GM12878 (cell line): ENCODE measurements at regions not wholly inside any gene's neighbourhood (a gene's known extent, or its start where the extent isn't known, plus 50 kb on each side); places are given as distances from the start of the nearest gene placed in this dataset.

Experiments
- ATAC-seq: fragments of 200-7000 bp; cut with Tn5 transposase; 3 replicates; pipeline ENCODE4 v1.9.1; 2020; ENCODE audit warnings: mild to moderate bottlenecking, moderate library complexity
- BruUV-seq: library from RNA; stranded (reverse); fragments of 400-500 nt; replicated peaks from 2 replicates; lab custom pipeline; 2021; lab: Mats Ljungman, UMichigan
- CTCF ChIA-PET: fragments of 300-600 bp; sonication (Branson Sonifier 250); formaldehyde crosslinking; extraction: SDS; loops from one replicate; lab custom pipeline; 2021; ENCODE audit warnings: inconsistent platforms; lab: Yijun Ruan, JAX
- POLR2A ChIA-PET: fragments of 350-600 bp; formaldehyde crosslinking; extraction: SDS; loops from one replicate; lab custom pipeline; 2021; ENCODE audit warnings: inconsistent platforms; lab: Charles Lee
- RAD21 ChIA-PET: fragments of 300-600 bp; sonication (Branson Sonifier 250); formaldehyde crosslinking; loops from one replicate; lab custom pipeline; 2023; ENCODE audit warnings: antibody characterized with exemption; ENCODE audit not compliant: unreplicated experiment; lab: Charles Lee
- SMC1A ChIA-PET: fragments of 300-600 bp; sonication (Branson Sonifier 250); formaldehyde crosslinking; loops from one replicate; lab custom pipeline; 2023; ENCODE audit not compliant: unreplicated experiment, uncharacterized antibody; lab: Charles Lee
- DNase-seq: peaks from one replicate; pipeline ENCODE4 v3.0.0-alpha.2; 2011; ENCODE audit warnings: low read depth, low spot score
- FAIRE-seq: peaks from 3 replicates; lab custom pipeline; 2011; peaks lifted over from hg19 to GRCh38; lab: Jason Lieb, UNC
- H2AFZ ChIP-seq: 2 replicates; pipeline ENCODE4 v1.6.0; 2011; ENCODE audit warnings: low read depth, low read length, control low read depth; ENCODE audit not compliant: control insufficient read depth
- H3K27ac ChIP-seq: 2 replicates; pipeline ENCODE4 v1.5.1; 2011; ENCODE audit warnings: control low read depth; ENCODE audit not compliant: control insufficient read depth, insufficient read depth
- H3K27me3 ChIP-seq, 2 experiments: replicated peaks in 1 of 2; 2 replicates each; pipeline versions ENCODE4 v1.6.0 to v1.6.1; 2011; ENCODE audit warnings: low read length in 1 of 2; ENCODE audit not compliant: control insufficient read depth in 2 of 2, insufficient read depth in 2 of 2
- H3K36me3 ChIP-seq, 2 experiments: 2 replicates each; pipeline ENCODE4 v1.5.1; 2011; ENCODE audit warnings: low read length in 1 of 2; ENCODE audit not compliant: control insufficient read depth in 2 of 2, insufficient read depth in 2 of 2
- H3K4me1 ChIP-seq: 2 replicates; pipeline ENCODE4 v1.6.1; 2011; ENCODE audit warnings: mild to moderate bottlenecking, low read length, moderate library complexity, mixed read lengths; ENCODE audit not compliant: control insufficient read depth, insufficient read depth
- H3K4me2 ChIP-seq: 2 replicates; pipeline ENCODE4 v1.6.0; 2011; ENCODE audit warnings: control low read depth; ENCODE audit not compliant: control insufficient read depth, insufficient read depth
- H3K4me3 ChIP-seq: fragments of 200-600 bp; sonication (generic); 2 replicates; pipeline ENCODE4 v1.5.1; 2016
- H3K79me2 ChIP-seq: 2 replicates; pipeline ENCODE4 v1.6.0; 2011; ENCODE audit warnings: low read length; ENCODE audit not compliant: control insufficient read depth, insufficient read depth
- H3K9ac ChIP-seq: 2 replicates; pipeline ENCODE4 v1.8.0; 2011; ENCODE audit warnings: low read length, control low read depth, mixed read lengths; ENCODE audit not compliant: control insufficient read depth, insufficient read depth
- H3K9me3 ChIP-seq: replicated peaks from 3 replicates; pipeline ENCODE4 v1.5.1; 2011; ENCODE audit warnings: mild to moderate bottlenecking, low read length; ENCODE audit not compliant: control insufficient read depth, insufficient read depth
- H4K20me1 ChIP-seq: 2 replicates; pipeline ENCODE4 v1.6.0; 2011; ENCODE audit not compliant: control insufficient read depth, insufficient read depth
- CBX5 ChIP-seq: sonication (generic); IDR thresholded peaks from 2 replicates; pipeline ENCODE4 v1.6.1; 2016; ENCODE audit warnings: low read depth, moderate library complexity, mild to moderate bottlenecking, inconsistent platforms
- HCFC1 ChIP-seq: fragments of 150-350 bp; IDR thresholded peaks from 2 replicates; pipeline ENCODE4 v1.6.1; 2014; ENCODE audit warnings: low read length
- JUNB ChIP-seq: IDR thresholded peaks from 2 replicates; pipeline ENCODE4 v1.6.1; 2016; ENCODE audit warnings: antibody characterized with exemption, mild to moderate bottlenecking
- KLF5 ChIP-seq: fragments of 450-650 bp; IDR thresholded peaks from 2 replicates; pipeline ENCODE4 v1.6.1; 2014; ENCODE audit warnings: mild to moderate bottlenecking; ENCODE audit not compliant: partially characterized antibody
- MTA3 ChIP-seq: IDR thresholded peaks from 2 replicates; pipeline ENCODE4 v1.6.1; 2012; ENCODE audit warnings: low read length, inconsistent platforms, borderline replicate concordance
- MYB ChIP-seq: fragments of 150-350 bp; IDR thresholded peaks from 2 replicates; pipeline ENCODE4 v1.6.1; 2014; ENCODE audit warnings: mild to moderate bottlenecking, low read depth, low read length, borderline replicate concordance
- NBN ChIP-seq: fragments of 450-650 bp; IDR thresholded peaks from 2 replicates; pipeline ENCODE4 v1.6.1; 2016
- NR2C1 ChIP-seq: fragments of 450-650 bp; IDR thresholded peaks from 2 replicates; pipeline ENCODE4 v1.6.1; 2017; ENCODE audit warnings: antibody characterized with exemption, mild to moderate bottlenecking, moderate library complexity
- NRF1 ChIP-seq: conservative IDR thresholded peaks from 2 replicates; pipeline ENCODE4 v1.6.1; 2011; ENCODE audit warnings: mild to moderate bottlenecking, low read depth, low read length, improper control_type of control experiment
- POLR2A ChIP-seq: IDR thresholded peaks from 2 replicates; pipeline ENCODE4 v1.6.1; 2011; ENCODE audit warnings: low read depth, mild to moderate bottlenecking, low read length
- RFX5 ChIP-seq: IDR thresholded peaks from 2 replicates; pipeline ENCODE4 v1.6.1; 2011; ENCODE audit warnings: low read depth, low read length, improper control_type of control experiment
- SMAD5 ChIP-seq: IDR thresholded peaks from 2 replicates; pipeline ENCODE4 v1.6.1; 2016; ENCODE audit warnings: antibody characterized with exemption, low read depth
- SUZ12 ChIP-seq: fragments of 200-600 bp; sonication (generic); IDR thresholded peaks from one replicate; pipeline ENCODE4 v1.6.1; 2018; ENCODE audit warnings: antibody characterized with exemption, mild to moderate bottlenecking; ENCODE audit not compliant: unreplicated experiment
- ZNF24 ChIP-seq: fragments of 450-650 bp; IDR thresholded peaks from 2 replicates; pipeline ENCODE4 v1.6.1; 2017; ENCODE audit warnings: antibody characterized with exemption, mild to moderate bottlenecking
- WGBS: methylation state at CpG from one replicate; pipeline ENCODE4 v1.1.6; 2016; ENCODE audit warnings: low lambda C conversion rate; ENCODE audit not compliant: insufficient replicate concordance, insufficient coverage; ENCODE audit errors: missing lambda C conversion rate; 5-methylcytosine and 5-hydroxymethylcytosine counted together
- in situ Hi-C: fragments of 300-500 bp; cut with MboI; formaldehyde crosslinking; loops from 9 replicates; pipeline ENCODE4 v1.14.3; 2018; ENCODE audit warnings: mixed read lengths
- intact Hi-C: fragments of 100-400 bp; cut with micrococcal nuclease; formaldehyde crosslinking; loops from one replicate; pipeline ENCODE4 v1.14.2; 2022; ENCODE audit not compliant: unreplicated experiment
- TF ChIP-seq, protein P1 (sequence below): IDR thresholded peaks from 2 replicates; pipeline ENCODE4 v1.6.1; 2012; ENCODE audit warnings: improper control_type of control experiment, low read depth, low read length; ENCODE audit not compliant: insufficient replicate concordance
- TF ChIP-seq, protein P2 (sequence below): fragments of 450-650 bp; formaldehyde crosslinking; IDR thresholded peaks from 2 replicates; pipeline ENCODE4 v1.5.0; 2022; ENCODE audit warnings: mild to moderate bottlenecking, missing genetic modification characterization
- TF ChIP-seq, protein P3 (sequence below): IDR thresholded peaks from 2 replicates; pipeline ENCODE4 v1.6.1; 2012; ENCODE audit warnings: low read depth, low read length, improper control_type of control experiment

DNA sequence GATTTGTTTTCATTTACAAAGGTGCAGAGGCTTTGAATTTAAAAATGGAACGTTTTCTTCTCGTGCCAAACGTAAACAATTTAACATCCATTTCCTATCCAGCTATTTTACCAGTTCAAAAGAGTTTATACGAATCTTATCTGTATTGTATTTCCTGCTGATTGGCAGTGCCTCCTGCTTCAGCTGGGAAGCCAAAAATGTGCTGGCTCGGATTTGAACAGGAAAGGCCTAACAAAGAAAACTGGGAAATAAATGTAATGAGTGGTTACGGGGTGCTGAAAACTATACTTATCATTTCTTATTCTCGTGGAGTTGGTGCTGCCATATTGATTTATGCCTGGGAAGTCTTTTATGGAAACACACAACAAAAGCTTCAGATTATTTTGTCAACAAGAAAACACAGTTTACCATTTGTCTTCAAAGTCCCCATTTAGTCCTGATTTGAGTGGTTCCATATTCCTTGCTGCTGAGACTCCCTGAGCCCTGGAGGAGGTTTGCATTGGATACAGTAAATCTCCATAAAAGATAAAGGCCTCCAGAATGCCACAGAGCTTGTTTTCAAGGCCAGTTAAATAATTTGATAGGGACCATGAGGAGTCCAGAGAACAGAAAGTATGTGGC lies 507.4 kb downstream of the RASEF start:
- Histone ChIP-seq H3K36me3 (no peaks in the 10 kb centered on the region), H3K4me2 (no peak overlapping the region), H3K4me1 (no peaks in the 10 kb centered on the region), H3K27me3 (no peaks in the 10 kb centered on the region), H2AFZ (no peak overlapping the region), H3K79me2 (no peaks in the 10 kb centered on the region), H3K4me3 (no peak overlapping the region), H3K9me3 (no peaks in the 10 kb centered on the region), H3K9ac (no peak overlapping the region), H3K27ac (no peak overlapping the region), H4K20me1 (no peaks in the 10 kb centered on the region)
- ChIA-PET SMC1A (no interaction called here), CTCF (no interaction called here), RAD21 (no interaction called here), POLR2A (no interaction called here)
- in situ Hi-C loops (no loop called here), intact Hi-C loops (no loop called here)
- FAIRE-seq, result no peak
- no TSS peak for BruUV-seq
- 16% methylated on average over 7 of the region's 7 CpGs for WGBS
- DNase-seq, result no peak
- no peak for ATAC-seq
- TF ChIP-seq NRF1, result no peak
- no peak for TF ChIP-seq ZNF24
- TF ChIP-seq, protein P1, sequence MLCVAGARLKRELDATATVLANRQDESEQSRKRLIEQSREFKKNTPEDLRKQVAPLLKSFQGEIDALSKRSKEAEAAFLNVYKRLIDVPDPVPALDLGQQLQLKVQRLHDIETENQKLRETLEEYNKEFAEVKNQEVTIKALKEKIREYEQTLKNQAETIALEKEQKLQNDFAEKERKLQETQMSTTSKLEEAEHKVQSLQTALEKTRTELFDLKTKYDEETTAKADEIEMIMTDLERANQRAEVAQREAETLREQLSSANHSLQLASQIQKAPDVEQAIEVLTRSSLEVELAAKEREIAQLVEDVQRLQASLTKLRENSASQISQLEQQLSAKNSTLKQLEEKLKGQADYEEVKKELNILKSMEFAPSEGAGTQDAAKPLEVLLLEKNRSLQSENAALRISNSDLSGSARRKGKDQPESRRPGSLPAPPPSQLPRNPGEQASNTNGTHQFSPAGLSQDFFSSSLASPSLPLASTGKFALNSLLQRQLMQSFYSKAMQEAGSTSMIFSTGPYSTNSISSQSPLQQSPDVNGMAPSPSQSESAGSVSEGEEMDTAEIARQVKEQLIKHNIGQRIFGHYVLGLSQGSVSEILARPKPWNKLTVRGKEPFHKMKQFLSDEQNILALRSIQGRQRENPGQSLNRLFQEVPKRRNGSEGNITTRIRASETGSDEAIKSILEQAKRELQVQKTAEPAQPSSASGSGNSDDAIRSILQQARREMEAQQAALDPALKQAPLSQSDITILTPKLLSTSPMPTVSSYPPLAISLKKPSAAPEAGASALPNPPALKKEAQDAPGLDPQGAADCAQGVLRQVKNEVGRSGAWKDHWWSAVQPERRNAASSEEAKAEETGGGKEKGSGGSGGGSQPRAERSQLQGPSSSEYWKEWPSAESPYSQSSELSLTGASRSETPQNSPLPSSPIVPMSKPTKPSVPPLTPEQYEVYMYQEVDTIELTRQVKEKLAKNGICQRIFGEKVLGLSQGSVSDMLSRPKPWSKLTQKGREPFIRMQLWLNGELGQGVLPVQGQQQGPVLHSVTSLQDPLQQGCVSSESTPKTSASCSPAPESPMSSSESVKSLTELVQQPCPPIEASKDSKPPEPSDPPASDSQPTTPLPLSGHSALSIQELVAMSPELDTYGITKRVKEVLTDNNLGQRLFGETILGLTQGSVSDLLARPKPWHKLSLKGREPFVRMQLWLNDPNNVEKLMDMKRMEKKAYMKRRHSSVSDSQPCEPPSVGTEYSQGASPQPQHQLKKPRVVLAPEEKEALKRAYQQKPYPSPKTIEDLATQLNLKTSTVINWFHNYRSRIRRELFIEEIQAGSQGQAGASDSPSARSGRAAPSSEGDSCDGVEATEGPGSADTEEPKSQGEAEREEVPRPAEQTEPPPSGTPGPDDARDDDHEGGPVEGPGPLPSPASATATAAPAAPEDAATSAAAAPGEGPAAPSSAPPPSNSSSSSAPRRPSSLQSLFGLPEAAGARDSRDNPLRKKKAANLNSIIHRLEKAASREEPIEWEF, result no peak
- no peak for TF ChIP-seq RFX5
- TF ChIP-seq KLF5, result no peak
- no peak for TF ChIP-seq SUZ12
- TF ChIP-seq, protein P2, sequence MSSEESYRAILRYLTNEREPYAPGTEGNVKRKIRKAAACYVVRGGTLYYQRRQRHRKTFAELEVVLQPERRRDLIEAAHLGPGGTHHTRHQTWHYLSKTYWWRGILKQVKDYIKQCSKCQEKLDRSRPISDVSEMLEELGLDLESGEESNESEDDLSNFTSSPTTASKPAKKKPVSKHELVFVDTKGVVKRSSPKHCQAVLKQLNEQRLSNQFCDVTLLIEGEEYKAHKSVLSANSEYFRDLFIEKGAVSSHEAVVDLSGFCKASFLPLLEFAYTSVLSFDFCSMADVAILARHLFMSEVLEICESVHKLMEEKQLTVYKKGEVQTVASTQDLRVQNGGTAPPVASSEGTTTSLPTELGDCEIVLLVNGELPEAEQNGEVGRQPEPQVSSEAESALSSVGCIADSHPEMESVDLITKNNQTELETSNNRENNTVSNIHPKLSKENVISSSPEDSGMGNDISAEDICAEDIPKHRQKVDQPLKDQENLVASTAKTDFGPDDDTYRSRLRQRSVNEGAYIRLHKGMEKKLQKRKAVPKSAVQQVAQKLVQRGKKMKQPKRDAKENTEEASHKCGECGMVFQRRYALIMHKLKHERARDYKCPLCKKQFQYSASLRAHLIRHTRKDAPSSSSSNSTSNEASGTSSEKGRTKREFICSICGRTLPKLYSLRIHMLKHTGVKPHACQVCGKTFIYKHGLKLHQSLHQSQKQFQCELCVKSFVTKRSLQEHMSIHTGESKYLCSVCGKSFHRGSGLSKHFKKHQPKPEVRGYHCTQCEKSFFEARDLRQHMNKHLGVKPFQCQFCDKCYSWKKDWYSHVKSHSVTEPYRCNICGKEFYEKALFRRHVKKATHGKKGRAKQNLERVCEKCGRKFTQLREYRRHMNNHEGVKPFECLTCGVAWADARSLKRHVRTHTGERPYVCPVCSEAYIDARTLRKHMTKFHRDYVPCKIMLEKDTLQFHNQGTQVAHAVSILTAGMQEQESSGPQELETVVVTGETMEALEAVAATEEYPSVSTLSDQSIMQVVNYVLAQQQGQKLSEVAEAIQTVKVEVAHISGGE, result no peak
- TF ChIP-seq JUNB, result no peak
- TF ChIP-seq NBN, result no peak
- no peak for TF ChIP-seq MTA3
- TF ChIP-seq POLR2A, result no peak
- TF ChIP-seq HCFC1, result no peak
- TF ChIP-seq NR2C1, result no peak
- TF ChIP-seq, protein P3, sequence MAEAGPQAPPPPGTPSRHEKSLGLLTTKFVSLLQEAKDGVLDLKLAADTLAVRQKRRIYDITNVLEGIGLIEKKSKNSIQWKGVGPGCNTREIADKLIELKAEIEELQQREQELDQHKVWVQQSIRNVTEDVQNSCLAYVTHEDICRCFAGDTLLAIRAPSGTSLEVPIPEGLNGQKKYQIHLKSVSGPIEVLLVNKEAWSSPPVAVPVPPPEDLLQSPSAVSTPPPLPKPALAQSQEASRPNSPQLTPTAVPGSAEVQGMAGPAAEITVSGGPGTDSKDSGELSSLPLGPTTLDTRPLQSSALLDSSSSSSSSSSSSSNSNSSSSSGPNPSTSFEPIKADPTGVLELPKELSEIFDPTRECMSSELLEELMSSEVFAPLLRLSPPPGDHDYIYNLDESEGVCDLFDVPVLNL, result no peak
- TF ChIP-seq MYB, result no peak
- no peak for TF ChIP-seq CBX5
- TF ChIP-seq SMAD5, result no peak
